Upper lobe of left lung (tissue), 6 donors: ENCODE measurements at regions not wholly inside any gene's neighbourhood (a gene's known extent, or its start where the extent isn't known, plus 50 kb on each side); places are given as distances from the start of the nearest gene placed in this dataset.

Source experiments
- ATAC-seq, 2 donors: fragments of 200-7000 bp; cut with Tn5 transposase; one replicate each; pipeline ENCODE4 v1.9.1; 2022; ENCODE audit warnings: mild to moderate bottlenecking in 2 of 2, moderate library complexity in 2 of 2; ENCODE audit not compliant: low FRiP score in 2 of 2
- DNase-seq, 2 donors: peaks; one replicate each; pipeline ENCODE4 v3.0.0-alpha.2; 2019 to 2020
- H3K27ac ChIP-seq, 4 donors: fragments of 200-600 bp; sonication (generic); one replicate each; pipeline ENCODE4 v1.5.1; 2016 to 2019
- H3K27me3 ChIP-seq, 4 donors: fragments of 200-600 bp; sonication (generic); one replicate each; pipeline ENCODE4 v1.5.1; 2017 to 2019
- H3K36me3 ChIP-seq, 4 donors: fragments of 200-600 bp; sonication (generic); one replicate each; pipeline ENCODE4 v1.5.1; 2016 to 2019
- H3K4me1 ChIP-seq, 4 donors: fragments of 200-600 bp; sonication (generic); one replicate each; pipeline ENCODE4 v1.5.1; 2018 to 2019
- H3K4me3 ChIP-seq, 4 donors: fragments of 200-600 bp; sonication (generic); one replicate each; pipeline ENCODE4 v1.5.1; 2017 to 2019; ENCODE audit warnings: mild to moderate bottlenecking in 2 of 4, moderate library complexity in 1 of 4
- H3K9me3 ChIP-seq, 4 donors: fragments of 200-600 bp; sonication (generic); one replicate each; pipeline ENCODE4 v1.5.1; 2018 to 2019
- EP300 ChIP-seq, 4 donors: sonication (generic); formaldehyde crosslinking; IDR thresholded peaks; one replicate each; pipeline ENCODE4 v1.5.1; 2017; ENCODE audit warnings: antibody characterized with exemption in 4 of 4, control low read depth in 2 of 4
- POLR2A ChIP-seq, 4 donors: fragments of 450-650 bp; IDR thresholded peaks; one replicate each; pipeline ENCODE4 v1.5.1; 2016 to 2017; ENCODE audit warnings: antibody characterized with exemption in 4 of 4, mild to moderate bottlenecking in 2 of 4
- POLR2AphosphoS5 ChIP-seq, 2 donors: sonication (generic); formaldehyde crosslinking; IDR thresholded peaks; one replicate each; pipeline ENCODE4 v1.5.1; 2017; ENCODE audit warnings: antibody characterized with exemption in 2 of 2
- whole genome bisulfite sequencing, 2 donors: methylation state at CpG; one replicate each; pipeline ENCODE4 v1.1.5; 2017 to 2018; 5-methylcytosine and 5-hydroxymethylcytosine counted together
- TF ChIP-seq, protein P1 (sequence below), 6 experiments: fragments of 450-650 bp in 4 of 6; fragments of 200-600 bp in 2 of 6; sonication (generic) in 2 of 6; IDR thresholded peaks; one replicate each; pipeline ENCODE4 v1.5.1; 2016 to 2019; ENCODE audit warnings: antibody characterized with exemption in 6 of 6
- donor health status: DM: no; HTN: no; CAD: no; lungs with moderate emphysema.
- donor health status: DM: no; HTN: yes; CAD: no; lungs with severe emphysema.

DNA sequence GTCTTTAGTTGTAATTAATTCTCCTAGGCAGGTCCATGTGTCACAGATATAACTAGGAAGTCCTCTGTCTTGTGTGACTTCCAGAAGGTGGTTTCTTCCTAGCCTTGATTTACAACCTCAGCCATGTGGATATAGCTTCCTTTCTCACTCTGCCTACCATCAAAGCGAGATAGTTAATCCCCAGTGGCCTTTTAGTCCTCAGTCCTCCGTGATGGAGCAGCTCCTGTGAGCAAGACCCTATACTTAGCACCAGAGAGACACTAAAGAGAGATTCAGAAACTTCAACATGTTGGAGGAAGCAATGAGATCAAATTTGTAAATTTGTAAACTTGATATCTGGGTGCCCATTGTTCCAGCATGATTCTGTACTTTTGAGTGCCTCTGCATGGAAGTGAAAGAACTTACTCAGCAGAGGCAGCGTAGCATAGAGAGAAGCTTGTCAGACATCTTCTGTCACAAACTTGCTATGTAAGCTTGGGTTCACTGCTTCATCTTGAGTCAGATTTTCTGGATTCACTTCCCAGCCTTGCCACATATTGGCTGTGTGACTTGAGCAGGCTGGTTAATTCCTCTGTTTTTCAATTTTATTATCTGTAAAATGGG, 170.2 kb upstream of the NR3C1 start:
- WGBS, 2 donors = 81 to 87% methylated on average over 3 of the region's 3 CpGs
- peak; percentile 22 to 52 for ATAC-seq
- no peaks in the 10 kb centered on the region for H3K27me3 ChIP-seq
- peaks cover 0 to 7% (median 0%) of the 10 kb centered on the region in 4 donors for H3K4me1 ChIP-seq
- H3K27ac ChIP-seq = no peak overlapping the region
- DNase-seq = no peak
- no peak for TF ChIP-seq POLR2AphosphoS5 (IDR thresholded peaks at IDR 0.05)
- TF ChIP-seq, protein P1, sequence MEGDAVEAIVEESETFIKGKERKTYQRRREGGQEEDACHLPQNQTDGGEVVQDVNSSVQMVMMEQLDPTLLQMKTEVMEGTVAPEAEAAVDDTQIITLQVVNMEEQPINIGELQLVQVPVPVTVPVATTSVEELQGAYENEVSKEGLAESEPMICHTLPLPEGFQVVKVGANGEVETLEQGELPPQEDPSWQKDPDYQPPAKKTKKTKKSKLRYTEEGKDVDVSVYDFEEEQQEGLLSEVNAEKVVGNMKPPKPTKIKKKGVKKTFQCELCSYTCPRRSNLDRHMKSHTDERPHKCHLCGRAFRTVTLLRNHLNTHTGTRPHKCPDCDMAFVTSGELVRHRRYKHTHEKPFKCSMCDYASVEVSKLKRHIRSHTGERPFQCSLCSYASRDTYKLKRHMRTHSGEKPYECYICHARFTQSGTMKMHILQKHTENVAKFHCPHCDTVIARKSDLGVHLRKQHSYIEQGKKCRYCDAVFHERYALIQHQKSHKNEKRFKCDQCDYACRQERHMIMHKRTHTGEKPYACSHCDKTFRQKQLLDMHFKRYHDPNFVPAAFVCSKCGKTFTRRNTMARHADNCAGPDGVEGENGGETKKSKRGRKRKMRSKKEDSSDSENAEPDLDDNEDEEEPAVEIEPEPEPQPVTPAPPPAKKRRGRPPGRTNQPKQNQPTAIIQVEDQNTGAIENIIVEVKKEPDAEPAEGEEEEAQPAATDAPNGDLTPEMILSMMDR (IDR thresholded peaks at IDR 0.05) = no peak
- TF ChIP-seq POLR2A (IDR thresholded peaks at IDR 0.05) = no peak
- no peak for TF ChIP-seq EP300 (IDR thresholded peaks at IDR 0.05)
- H3K9me3 ChIP-seq = no peaks in the 10 kb centered on the region
- no peak overlapping the region for H3K4me3 ChIP-seq
- H3K36me3 ChIP-seq = no peaks in the 10 kb centered on the region

DNA sequence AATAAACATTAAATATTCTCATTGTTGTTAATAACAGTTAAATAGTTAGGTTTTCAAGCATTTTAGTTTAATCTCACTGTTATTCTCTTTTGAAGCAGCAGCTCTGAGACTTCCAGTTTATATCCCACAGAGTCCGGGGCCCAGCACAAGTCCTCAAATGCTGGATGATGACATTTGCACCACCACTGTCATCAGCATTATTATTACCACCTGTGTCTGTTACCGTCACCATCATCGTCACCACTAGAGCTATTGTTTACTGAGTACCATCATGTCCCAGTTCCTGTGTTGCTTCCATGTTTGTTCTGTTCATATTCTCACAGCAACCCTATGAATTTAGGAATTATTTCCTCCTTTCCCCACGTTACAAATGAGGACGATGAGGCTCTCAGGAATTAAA, 169.2 kb upstream of the NR3C1 start:
- H3K27me3 ChIP-seq = no peaks in the 10 kb centered on the region

DNA sequence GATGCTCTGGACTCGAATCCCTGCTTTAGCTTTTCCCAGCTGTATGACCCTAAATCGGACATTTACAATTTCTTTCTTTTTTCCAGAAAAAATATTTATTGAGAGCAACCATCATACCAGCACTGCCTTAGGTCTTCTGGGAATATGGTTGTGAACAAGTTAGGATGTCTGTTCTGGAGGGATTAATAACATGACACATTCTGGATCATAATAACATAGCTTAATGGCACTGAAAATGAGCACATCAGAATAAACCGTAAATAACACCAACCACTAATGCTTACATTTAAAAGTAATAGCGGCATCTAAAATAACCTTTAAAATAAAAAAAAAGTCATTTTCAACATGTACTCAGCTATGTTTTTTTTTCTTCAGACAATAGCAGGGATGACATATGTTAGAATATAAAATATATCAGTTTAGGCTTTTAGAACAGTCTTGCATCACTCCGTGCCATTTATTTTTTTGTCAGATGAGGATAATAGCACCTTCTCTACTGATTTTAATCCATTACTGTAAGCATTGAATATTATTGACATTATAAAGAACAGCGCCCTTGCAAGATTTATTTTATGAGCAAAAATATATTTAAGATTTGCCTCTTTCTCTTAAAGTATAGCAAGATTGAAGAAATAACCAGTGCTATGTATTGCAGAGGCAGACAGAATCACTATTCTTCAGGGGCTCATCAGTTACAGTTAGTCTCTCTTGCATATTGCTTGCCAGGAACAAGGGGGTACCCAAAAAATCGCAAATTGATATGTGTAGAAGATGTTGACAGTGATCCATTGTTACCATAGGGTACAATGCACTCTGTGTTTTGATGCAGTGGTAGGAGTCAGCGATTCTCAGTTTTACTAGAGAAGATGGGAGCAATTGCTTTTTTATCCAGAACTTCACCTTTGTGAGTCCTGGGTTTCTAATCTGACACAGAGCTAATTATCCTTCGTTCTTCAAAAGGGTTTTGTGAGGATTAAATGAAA, 168.4 kb upstream of the NR3C1 start:
- TF ChIP-seq, protein P1 (IDR thresholded peaks at IDR 0.05) = no peak
- Histone ChIP-seq H3K36me3 (no peaks in the 10 kb centered on the region), H3K4me3 (no peak overlapping the region), H3K27ac (no peak overlapping the region), H3K27me3 (no peaks in the 10 kb centered on the region), H3K4me1 (no peaks in the 10 kb centered on the region), H3K9me3 (no peaks in the 10 kb centered on the region)
- WGBS, 2 donors = 94 to 96% methylated on average over 9 of the region's 9 CpGs
- ATAC-seq (no peak), DNase-seq (no peak)

More for the DNA sequence above, 169.2 kb upstream of the NR3C1 start:
- TF ChIP-seq, protein P1 (IDR thresholded peaks at IDR 0.05) = no peak
- TF ChIP-seq POLR2AphosphoS5 (IDR thresholded peaks at IDR 0.05) = no peak
- no peak for TF ChIP-seq EP300 (IDR thresholded peaks at IDR 0.05)
- TF ChIP-seq POLR2A (IDR thresholded peaks at IDR 0.05) = no peak
- ATAC-seq (no peak), DNase-seq (no peak)
- Histone ChIP-seq H3K9me3 (no peaks in the 10 kb centered on the region), H3K4me3 (no peak overlapping the region), H3K36me3 (no peaks in the 10 kb centered on the region), H3K4me1 (peaks cover 0 to 6% (median 0%) of the 10 kb centered on the region in 4 donors), H3K27ac (no peak overlapping the region)
- WGBS, 2 donors = 74 to 81% methylated on average over 5 of the region's 5 CpGs

DNA sequence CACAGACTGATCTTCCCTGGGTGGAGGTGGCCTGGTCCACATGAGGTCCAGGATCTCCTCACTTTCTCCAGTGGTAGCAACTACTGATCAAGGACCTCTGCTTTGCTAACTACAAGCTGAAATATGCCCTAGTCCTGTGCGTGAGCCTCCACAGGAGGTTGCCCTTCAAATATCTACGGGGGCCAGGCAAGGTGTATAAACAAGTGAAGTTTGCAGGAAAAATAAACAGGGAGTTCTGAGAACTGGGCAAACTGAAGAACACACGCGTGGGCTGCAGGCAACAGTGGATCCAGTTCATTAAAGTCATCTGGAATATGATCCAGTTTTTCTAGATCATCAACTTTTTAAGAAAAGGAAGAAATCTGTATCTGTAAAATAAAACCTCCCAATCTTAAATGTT, 167.5 kb upstream of the NR3C1 start:
- Histone ChIP-seq H3K27ac (no peak overlapping the region), H3K27me3 (no peaks in the 10 kb centered on the region), H3K36me3 (no peaks in the 10 kb centered on the region), H3K9me3 (no peaks in the 10 kb centered on the region), H3K4me3 (no peak overlapping the region), H3K4me1 (no peaks in the 10 kb centered on the region)
- TF ChIP-seq EP300 (IDR thresholded peaks at IDR 0.05) (no peak), POLR2A (IDR thresholded peaks at IDR 0.05) (no peak), POLR2AphosphoS5 (IDR thresholded peaks at IDR 0.05) (no peak)
- TF ChIP-seq, protein P1 (IDR thresholded peaks at IDR 0.05) = no peak
- DNase-seq (no peak), ATAC-seq (no peak)
- WGBS, 2 donors = 82 to 90% methylated on average over 4 of the region's 4 CpGs
